Osteoblast (primary cell): ENCODE measurements at regions not wholly inside any gene's neighbourhood (a gene's known extent, or its start where the extent isn't known, plus 50 kb on each side); places are given as distances from the start of the nearest gene placed in this dataset. TPM values are rescaled to one million over a fixed set of nuclear protein-coding genes. Genes with fewer than 3 reads are reported as not detected.

Source experiments
- DNase-seq: peaks from one replicate; pipeline ENCODE4 v3.0.0; 2011; ENCODE audit warnings: low spot score, mixed read lengths; ENCODE audit not compliant: insufficient read length; ENCODE audit errors: missing footprints
- H2AFZ ChIP-seq: 2 replicates; pipeline ENCODE4 v1.6.0; 2011; ENCODE audit warnings: mild to moderate bottlenecking, low read length
- H3K27ac ChIP-seq: 2 replicates; pipeline ENCODE4 v1.5.1; 2011; ENCODE audit warnings: mild to moderate bottlenecking, low read depth, low read length, moderate library complexity
- H3K27me3 ChIP-seq: 2 replicates; pipeline ENCODE4 v1.6.0; 2012; ENCODE audit warnings: mild to moderate bottlenecking, control low read depth, inconsistent platforms, low read length, moderate library complexity; ENCODE audit not compliant: insufficient read depth
- H3K36me3 ChIP-seq: 2 replicates; pipeline ENCODE4 v1.5.1; 2011; ENCODE audit warnings: mild to moderate bottlenecking, low read length, control low read depth, moderate library complexity; ENCODE audit not compliant: insufficient read depth
- H3K4me1 ChIP-seq: 2 replicates; pipeline ENCODE4 v1.5.1; 2011; ENCODE audit warnings: mild to moderate bottlenecking, low read length, control low read depth, moderate library complexity; ENCODE audit not compliant: insufficient read depth
- H3K4me2 ChIP-seq: 2 replicates; pipeline ENCODE4 v1.6.0; 2011; ENCODE audit warnings: mild to moderate bottlenecking, low read length; ENCODE audit not compliant: insufficient read depth
- H3K4me3 ChIP-seq: fragments of 200-600 bp; sonication (generic); 3 replicates; pipeline ENCODE4 v1.5.1; 2012; ENCODE audit warnings: mild to moderate bottlenecking, low read length, inconsistent platforms; ENCODE audit not compliant: insufficient read depth
- H3K79me2 ChIP-seq: 2 replicates; pipeline ENCODE4 v1.6.0; 2012; ENCODE audit warnings: mild to moderate bottlenecking, low read length, control low read depth, inconsistent platforms; ENCODE audit not compliant: insufficient read depth
- H3K9me3 ChIP-seq: 2 replicates; pipeline ENCODE4 v1.5.1; 2011; ENCODE audit warnings: low read depth, low read length, control low read depth
- H4K20me1 ChIP-seq: 2 replicates; pipeline ENCODE4 v1.6.0; 2012; ENCODE audit warnings: mild to moderate bottlenecking, low read length, control low read depth; ENCODE audit not compliant: insufficient read depth
- small RNA-seq: library from RNA; depleted of rRNA; stranded (forward); fragments of <200 nt; gene quantifications from one replicate; pipeline ENCODE3, GENCODE V24; 2012
- TF ChIP-seq, protein P1 (sequence below): IDR thresholded peaks from 2 replicates; pipeline ENCODE4 v1.5.1; 2011; ENCODE audit warnings: mild to moderate bottlenecking, low read depth, low read length, moderate library complexity; ENCODE audit errors: extremely low read depth

DNA sequence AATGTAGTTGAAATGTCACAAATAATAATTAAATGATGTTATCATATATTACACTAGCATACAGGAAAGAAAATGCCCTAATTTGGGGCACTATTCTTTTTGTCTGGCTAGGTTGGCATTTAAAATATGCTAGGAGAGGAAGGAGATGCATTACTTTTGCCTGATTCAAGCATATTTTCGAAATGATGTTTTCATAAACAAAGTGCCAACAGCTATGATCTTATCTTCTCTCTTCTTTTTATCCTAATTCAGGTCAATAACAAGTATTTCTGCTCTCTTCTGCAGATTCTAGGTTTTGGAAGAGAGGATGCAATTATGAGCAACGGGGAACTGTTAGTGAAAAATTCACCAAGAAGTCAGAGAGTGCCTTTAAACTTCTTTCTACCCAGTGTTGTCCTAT, 55.8 kb upstream of the NR2F2 start:
- no peaks in the 10 kb centered on the region for H4K20me1 ChIP-seq
- DNase-seq = no peak
- TF ChIP-seq, protein P1, sequence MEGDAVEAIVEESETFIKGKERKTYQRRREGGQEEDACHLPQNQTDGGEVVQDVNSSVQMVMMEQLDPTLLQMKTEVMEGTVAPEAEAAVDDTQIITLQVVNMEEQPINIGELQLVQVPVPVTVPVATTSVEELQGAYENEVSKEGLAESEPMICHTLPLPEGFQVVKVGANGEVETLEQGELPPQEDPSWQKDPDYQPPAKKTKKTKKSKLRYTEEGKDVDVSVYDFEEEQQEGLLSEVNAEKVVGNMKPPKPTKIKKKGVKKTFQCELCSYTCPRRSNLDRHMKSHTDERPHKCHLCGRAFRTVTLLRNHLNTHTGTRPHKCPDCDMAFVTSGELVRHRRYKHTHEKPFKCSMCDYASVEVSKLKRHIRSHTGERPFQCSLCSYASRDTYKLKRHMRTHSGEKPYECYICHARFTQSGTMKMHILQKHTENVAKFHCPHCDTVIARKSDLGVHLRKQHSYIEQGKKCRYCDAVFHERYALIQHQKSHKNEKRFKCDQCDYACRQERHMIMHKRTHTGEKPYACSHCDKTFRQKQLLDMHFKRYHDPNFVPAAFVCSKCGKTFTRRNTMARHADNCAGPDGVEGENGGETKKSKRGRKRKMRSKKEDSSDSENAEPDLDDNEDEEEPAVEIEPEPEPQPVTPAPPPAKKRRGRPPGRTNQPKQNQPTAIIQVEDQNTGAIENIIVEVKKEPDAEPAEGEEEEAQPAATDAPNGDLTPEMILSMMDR = no peak
- no peak overlapping the region for H2AFZ ChIP-seq
- H3K27me3 ChIP-seq = no peaks in the 10 kb centered on the region
- no peak overlapping the region for H3K4me3 ChIP-seq
- peaks cover 53% of the 10 kb centered on the region for H3K4me1 ChIP-seq
- no peaks in the 10 kb centered on the region for H3K9me3 ChIP-seq
- H3K36me3 ChIP-seq = no peaks in the 10 kb centered on the region
- peak overlapping the region; percentile 64 for H3K27ac ChIP-seq
- H3K4me2 ChIP-seq = peak overlapping the region; percentile 12
- no peaks in the 10 kb centered on the region for H3K79me2 ChIP-seq

DNA sequence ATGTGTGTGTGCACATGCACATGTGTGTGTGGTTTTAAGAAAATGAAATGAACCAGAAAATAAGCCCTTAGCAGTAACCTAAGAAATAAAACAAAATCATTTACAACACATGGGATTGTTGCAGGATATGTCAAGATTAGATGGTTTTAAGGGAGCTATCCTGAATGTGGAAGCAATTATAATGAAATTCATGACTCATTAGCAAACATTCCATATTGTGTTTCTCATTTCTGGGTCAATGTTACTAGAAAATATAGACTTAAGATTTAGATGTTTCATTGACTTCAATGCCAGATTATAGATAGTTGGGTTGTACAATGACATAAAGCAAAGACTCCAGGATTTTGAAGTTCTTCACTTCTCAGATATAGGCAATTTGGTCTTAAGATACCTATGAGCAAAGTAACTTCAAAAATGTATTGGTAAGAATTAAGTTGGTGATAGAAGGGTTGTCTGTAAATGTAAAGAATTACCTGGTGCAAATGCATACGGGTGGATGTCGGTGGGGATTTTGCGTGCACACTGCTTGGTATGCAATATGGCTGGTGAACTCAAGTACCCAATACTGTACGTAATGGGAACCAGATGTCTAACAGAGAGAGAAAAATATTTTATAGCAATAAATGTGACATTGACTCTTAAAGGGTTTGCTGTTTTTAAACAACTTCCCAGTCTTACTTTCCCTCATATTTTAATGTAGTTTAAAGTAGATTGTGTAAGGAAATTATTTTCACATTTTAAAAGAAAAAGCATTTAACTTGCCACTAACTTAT, 53.9 kb upstream of the NR2F2 start:
- no peaks in the 10 kb centered on the region for H3K36me3 ChIP-seq
- no peak overlapping the region for H2AFZ ChIP-seq
- no peak for DNase-seq
- no peak overlapping the region for H3K4me3 ChIP-seq
- H3K4me1 ChIP-seq = peaks cover 47% of the 10 kb centered on the region
- no peaks in the 10 kb centered on the region for H3K9me3 ChIP-seq
- no peaks in the 10 kb centered on the region for H4K20me1 ChIP-seq
- H3K4me2 ChIP-seq = peak overlapping the region; percentile 21
- peak overlapping the region; percentile 63 for H3K27ac ChIP-seq
- no peaks in the 10 kb centered on the region for H3K27me3 ChIP-seq
- no peaks in the 10 kb centered on the region for H3K79me2 ChIP-seq
- TF ChIP-seq, protein P1 = no peak

Small RNA genes lying in the stretch of these regions (small RNA-seq; reads per million reads assigned to genes)
- not detected for gene AC012409.4
- gene RNU2-3P = 32.1 reads per million, percentile 95 among the genes with 10 or more reads in this experiment
